HPDE6-E6E7 (cell line): ENCODE measurements at regions not wholly inside any gene's neighbourhood (a gene's known extent, or its start where the extent isn't known, plus 50 kb on each side); places are given as distances from the start of the nearest gene placed in this dataset.

Experiments
- DNase-seq: peaks from one replicate; pipeline ENCODE4 v3.0.0; 2011; ENCODE audit warnings: missing footprints; ENCODE audit errors: extremely low spot score

GRCh38 chr12:59839514-59839913 is 243.7 kb downstream of the SLC16A7 start:
- no peak for DNase-seq

GRCh38 chr12:59843260-59843843 is 247.5 kb downstream of the SLC16A7 start:
- no peak for DNase-seq

GRCh38 chr12:59844750-59845149 is 248.9 kb downstream of the SLC16A7 start:
- no peak for DNase-seq

GRCh38 chr12:59845293-59845692 is 249.5 kb downstream of the SLC16A7 start:
- DNase-seq, result no peak

GRCh38 chr12:59847127-59847526 is 251.3 kb downstream of the SLC16A7 start:
- no peak for DNase-seq

- DNase-seq, result no peak
These were observed 254.4 kb downstream of the SLC16A7 start for GRCh38 chr12:59850268-59850667.

- DNase-seq, result no peak
These were observed 262.8 kb downstream of the SLC16A7 start for GRCh38 chr12:59858508-59859170.

GRCh38 chr12:59859171-59859510 is 263.3 kb downstream of the SLC16A7 start:
- DNase-seq, result no peak

GRCh38 chr12:59861635-59862034 is 265.8 kb downstream of the SLC16A7 start:
- no peak for DNase-seq

- DNase-seq, result no peak
These were observed 271.2 kb downstream of the SLC16A7 start for GRCh38 chr12:59867055-59867454.

GRCh38 chr12:59867689-59868088 is 271.9 kb downstream of the SLC16A7 start:
- no peak for DNase-seq

GRCh38 chr12:59871779-59872178 is 275.9 kb downstream of the SLC16A7 start:
- DNase-seq, result no peak

GRCh38 chr12:59873136-59873535 is 277.3 kb downstream of the SLC16A7 start:
- DNase-seq, result no peak

GRCh38 chr12:59874781-59875180 is 279.0 kb downstream of the SLC16A7 start:
- DNase-seq, result no peak

- no peak for DNase-seq
These were observed 290.4 kb downstream of the SLC16A7 start for GRCh38 chr12:59886131-59886733.

- DNase-seq, result no peak
These were observed 291.3 kb downstream of the SLC16A7 start for GRCh38 chr12:59887178-59887577.

GRCh38 chr12:59890896-59891579 is 295.2 kb downstream of the SLC16A7 start:
- DNase-seq, result no peak

GRCh38 chr12:59895166-59895775 is 299.4 kb downstream of the SLC16A7 start:
- no peak for DNase-seq

GRCh38 chr12:59904874-59905521 is 309.2 kb downstream of the SLC16A7 start:
- DNase-seq, result no peak

- DNase-seq, result no peak
These were observed 315.7 kb downstream of the SLC16A7 start for GRCh38 chr12:59911516-59911915.

GRCh38 chr12:59916988-59917387 is 321.2 kb downstream of the SLC16A7 start:
- no peak for DNase-seq

GRCh38 chr12:59927032-59927431 is 331.2 kb downstream of the SLC16A7 start:
- DNase-seq, result peak; percentile 6
